GM23338 (cell line): ENCODE measurements at regions not wholly inside any gene's neighbourhood (a gene's known extent, or its start where the extent isn't known, plus 50 kb on each side); places are given as distances from the start of the nearest gene placed in this dataset.

Source experiments
- ATAC-seq: fragments of 200-7000 bp; cut with Tn5 transposase; 3 replicates; pipeline ENCODE4 v1.9.1; 2020
- DNase-seq: peaks from one replicate; pipeline ENCODE4 v3.0.0-alpha.2; 2015; ENCODE audit warnings: low spot score
- H2AFZ ChIP-seq: fragments of 200-600 bp; sonication (generic); 2 replicates; pipeline ENCODE4 v1.8.0; 2016; ENCODE audit warnings: antibody characterized with exemption, mild to moderate bottlenecking, moderate library complexity
- H3F3A ChIP-seq: fragments of 200-600 bp; sonication (generic); replicated peaks from 2 replicates; pipeline ENCODE4 v1.8.0; 2017; ENCODE audit warnings: antibody characterized with exemption, mixed run types, low read depth
- H3K27ac ChIP-seq: fragments of 200-600 bp; sonication (generic); 2 replicates; pipeline ENCODE4 v1.6.1; 2016; ENCODE audit warnings: low read depth
- H3K27me3 ChIP-seq: fragments of 200-600 bp; sonication (generic); 2 replicates; pipeline ENCODE4 v1.8.0; 2016; ENCODE audit warnings: mild to moderate bottlenecking, mixed run types, moderate library complexity; ENCODE audit not compliant: insufficient read depth
- H3K36me3 ChIP-seq: fragments of 200-600 bp; sonication (generic); 2 replicates; pipeline ENCODE4 v1.8.0; 2016; ENCODE audit warnings: mild to moderate bottlenecking; ENCODE audit not compliant: insufficient read depth
- H3K4me1 ChIP-seq: fragments of 200-600 bp; sonication (generic); 2 replicates; pipeline ENCODE4 v1.8.0; 2016; ENCODE audit warnings: mild to moderate bottlenecking, moderate library complexity; ENCODE audit not compliant: insufficient read depth
- H3K4me2 ChIP-seq: fragments of 200-600 bp; sonication (generic); 2 replicates; pipeline ENCODE4 v1.7.1; 2017; ENCODE audit warnings: mixed run types
- H3K4me3 ChIP-seq: fragments of 200-600 bp; sonication (generic); 2 replicates; pipeline ENCODE4 v1.6.1; 2016; ENCODE audit warnings: mixed run types
- H3K79me2 ChIP-seq: fragments of 200-600 bp; sonication (generic); replicated peaks from 2 replicates; pipeline ENCODE4 v1.8.0; 2017; ENCODE audit warnings: mild to moderate bottlenecking; ENCODE audit not compliant: insufficient read depth
- H3K9me2 ChIP-seq: fragments of 200-600 bp; sonication (generic); 2 replicates; pipeline ENCODE4 v1.8.0; 2017; ENCODE audit not compliant: insufficient read depth
- H4K20me1 ChIP-seq: fragments of 200-600 bp; sonication (generic); replicated peaks from 2 replicates; pipeline ENCODE4 v1.8.0; 2017; ENCODE audit warnings: mild to moderate bottlenecking; ENCODE audit not compliant: insufficient read depth
- H3K27ac Mint-ChIP-seq: 2 replicates; pipeline ENCODE4 v1.8.0; 2020; ENCODE audit warnings: inconsistent platforms, mild to moderate bottlenecking, moderate library complexity, mixed read lengths
- H3K27me3 Mint-ChIP-seq: 3 replicates; pipeline ENCODE4 v1.8.0; 2022; ENCODE audit warnings: low read depth, mild to moderate bottlenecking, moderate library complexity, mixed read lengths, inconsistent platforms; ENCODE audit not compliant: insufficient read depth, poor library complexity
- H3K36me3 Mint-ChIP-seq: 3 replicates; pipeline ENCODE4 v1.8.0; 2021; ENCODE audit warnings: low read depth, mild to moderate bottlenecking, inconsistent platforms, moderate library complexity, mixed read lengths
- H3K4me1 Mint-ChIP-seq: 3 replicates; pipeline ENCODE4 v1.8.0; 2020; ENCODE audit warnings: mild to moderate bottlenecking, inconsistent platforms, mixed read lengths
- H3K4me3 Mint-ChIP-seq: 3 replicates; pipeline ENCODE4 v1.8.0; 2021; ENCODE audit warnings: moderate library complexity, mild to moderate bottlenecking, inconsistent platforms, mixed read lengths
- H3K9me3 Mint-ChIP-seq: 3 replicates; pipeline ENCODE4 v1.8.0; 2020; ENCODE audit warnings: moderate library complexity, mild to moderate bottlenecking, inconsistent platforms, mixed read lengths
- CREB1 ChIP-seq: fragments of 250-450 bp; sonication (Bioruptor Pico); IDR thresholded peaks from 2 replicates; pipeline ENCODE4 v1.5.0; 2020; ENCODE audit warnings: low read depth, mild to moderate bottlenecking, moderate library complexity
- EZH2 ChIP-seq: fragments of 200-600 bp; sonication (generic); IDR thresholded peaks from one replicate; pipeline ENCODE4 v1.8.0; 2017; ENCODE audit warnings: antibody characterized with exemption, mild to moderate bottlenecking, low read depth; ENCODE audit not compliant: unreplicated experiment
- EZH2phosphoT487 ChIP-seq: fragments of 200-600 bp; sonication (generic); IDR thresholded peaks from one replicate; pipeline ENCODE4 v1.8.1; 2018; ENCODE audit warnings: antibody characterized with exemption; ENCODE audit not compliant: unreplicated experiment
- JUNB ChIP-seq: IDR thresholded peaks from one replicate; pipeline ENCODE4 v1.6.1; 2016; ENCODE audit warnings: antibody characterized with exemption; ENCODE audit not compliant: unreplicated experiment
- NANOG ChIP-seq: IDR thresholded peaks from 2 replicates; pipeline ENCODE4 v1.6.1; 2016; ENCODE audit warnings: antibody characterized with exemption, borderline replicate concordance
- STAT1 ChIP-seq: IDR thresholded peaks from one replicate; pipeline ENCODE4 v1.6.1; 2016; ENCODE audit warnings: antibody characterized with exemption; ENCODE audit not compliant: unreplicated experiment
- ZNF331 ChIP-seq: fragments of 250-450 bp; sonication (Bioruptor Pico); IDR thresholded peaks from 2 replicates; pipeline ENCODE4 v1.5.0; 2020; ENCODE audit warnings: low read depth, mild to moderate bottlenecking, moderate library complexity
- TF ChIP-seq, protein P1 (sequence below): IDR thresholded peaks from 2 replicates; pipeline ENCODE4 v1.6.1; 2016; ENCODE audit warnings: antibody characterized with exemption
- TF ChIP-seq, protein P2 (sequence below), 2 experiments: fragments of 200-600 bp in 1 of 2; sonication (generic) in 1 of 2; conservative IDR thresholded peaks; 2 replicates each; pipeline versions ENCODE4 v1.5.1 to v1.6.1; 2016 to 2017; ENCODE audit warnings: antibody characterized with exemption in 2 of 2, low read depth in 2 of 2, mild to moderate bottlenecking in 2 of 2, moderate library complexity in 1 of 2
- TF ChIP-seq, protein P3 (sequence below): fragments of 250-450 bp; sonication (Bioruptor Pico); IDR thresholded peaks from 2 replicates; pipeline ENCODE4 v1.5.0; 2020; ENCODE audit warnings: mild to moderate bottlenecking, moderate library complexity

DNA sequence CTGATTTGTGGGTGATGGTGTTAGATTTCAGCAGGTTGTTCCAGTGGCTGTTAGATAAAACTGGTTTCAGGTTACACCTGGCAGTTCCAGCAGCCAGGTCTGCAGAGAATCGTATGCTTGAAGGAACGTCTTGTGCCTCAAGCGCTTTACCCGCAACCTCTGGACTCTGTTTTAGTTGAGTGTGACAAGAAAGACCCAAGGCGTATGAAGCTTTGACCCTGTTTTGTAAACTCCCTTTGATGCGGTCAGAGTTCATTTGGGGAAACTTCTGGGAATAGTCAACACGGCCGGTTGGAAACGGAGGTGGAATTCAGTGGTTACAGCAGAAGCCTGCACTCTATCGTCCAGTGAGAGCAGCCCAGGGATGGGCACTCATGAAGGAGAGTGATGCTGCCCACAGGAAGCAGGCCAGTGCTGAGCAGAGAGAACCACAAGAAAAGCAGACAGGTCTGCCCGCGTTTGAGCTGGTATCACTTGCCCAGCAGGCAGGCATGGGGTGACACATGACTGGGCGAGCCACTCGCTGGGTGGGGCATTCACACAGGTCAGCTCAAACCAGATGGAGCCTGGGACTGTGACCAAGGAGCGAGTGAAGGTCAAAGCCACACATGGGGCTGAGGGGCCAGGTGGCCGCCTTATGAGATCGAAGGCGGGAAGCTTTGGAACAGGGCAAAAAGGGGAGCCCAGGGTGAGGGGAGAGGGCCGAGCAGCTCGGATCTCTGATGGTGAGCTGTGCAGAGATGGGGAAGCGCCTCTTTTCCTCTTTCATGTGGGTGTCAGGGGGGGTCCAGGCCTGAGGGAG lies 99.6 kb upstream of the MBOAT2 start (continued):
- TF ChIP-seq, protein P1, sequence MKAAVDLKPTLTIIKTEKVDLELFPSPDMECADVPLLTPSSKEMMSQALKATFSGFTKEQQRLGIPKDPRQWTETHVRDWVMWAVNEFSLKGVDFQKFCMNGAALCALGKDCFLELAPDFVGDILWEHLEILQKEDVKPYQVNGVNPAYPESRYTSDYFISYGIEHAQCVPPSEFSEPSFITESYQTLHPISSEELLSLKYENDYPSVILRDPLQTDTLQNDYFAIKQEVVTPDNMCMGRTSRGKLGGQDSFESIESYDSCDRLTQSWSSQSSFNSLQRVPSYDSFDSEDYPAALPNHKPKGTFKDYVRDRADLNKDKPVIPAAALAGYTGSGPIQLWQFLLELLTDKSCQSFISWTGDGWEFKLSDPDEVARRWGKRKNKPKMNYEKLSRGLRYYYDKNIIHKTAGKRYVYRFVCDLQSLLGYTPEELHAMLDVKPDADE = no peak
- no peak for TF ChIP-seq EZH2
- TF ChIP-seq, protein P2, sequence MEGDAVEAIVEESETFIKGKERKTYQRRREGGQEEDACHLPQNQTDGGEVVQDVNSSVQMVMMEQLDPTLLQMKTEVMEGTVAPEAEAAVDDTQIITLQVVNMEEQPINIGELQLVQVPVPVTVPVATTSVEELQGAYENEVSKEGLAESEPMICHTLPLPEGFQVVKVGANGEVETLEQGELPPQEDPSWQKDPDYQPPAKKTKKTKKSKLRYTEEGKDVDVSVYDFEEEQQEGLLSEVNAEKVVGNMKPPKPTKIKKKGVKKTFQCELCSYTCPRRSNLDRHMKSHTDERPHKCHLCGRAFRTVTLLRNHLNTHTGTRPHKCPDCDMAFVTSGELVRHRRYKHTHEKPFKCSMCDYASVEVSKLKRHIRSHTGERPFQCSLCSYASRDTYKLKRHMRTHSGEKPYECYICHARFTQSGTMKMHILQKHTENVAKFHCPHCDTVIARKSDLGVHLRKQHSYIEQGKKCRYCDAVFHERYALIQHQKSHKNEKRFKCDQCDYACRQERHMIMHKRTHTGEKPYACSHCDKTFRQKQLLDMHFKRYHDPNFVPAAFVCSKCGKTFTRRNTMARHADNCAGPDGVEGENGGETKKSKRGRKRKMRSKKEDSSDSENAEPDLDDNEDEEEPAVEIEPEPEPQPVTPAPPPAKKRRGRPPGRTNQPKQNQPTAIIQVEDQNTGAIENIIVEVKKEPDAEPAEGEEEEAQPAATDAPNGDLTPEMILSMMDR (conservative IDR thresholded peaks at IDR 0.05; ENCODE audit: low read depth in 2 of 2) = no peak
- TF ChIP-seq EZH2phosphoT487 = no peak

DNA sequence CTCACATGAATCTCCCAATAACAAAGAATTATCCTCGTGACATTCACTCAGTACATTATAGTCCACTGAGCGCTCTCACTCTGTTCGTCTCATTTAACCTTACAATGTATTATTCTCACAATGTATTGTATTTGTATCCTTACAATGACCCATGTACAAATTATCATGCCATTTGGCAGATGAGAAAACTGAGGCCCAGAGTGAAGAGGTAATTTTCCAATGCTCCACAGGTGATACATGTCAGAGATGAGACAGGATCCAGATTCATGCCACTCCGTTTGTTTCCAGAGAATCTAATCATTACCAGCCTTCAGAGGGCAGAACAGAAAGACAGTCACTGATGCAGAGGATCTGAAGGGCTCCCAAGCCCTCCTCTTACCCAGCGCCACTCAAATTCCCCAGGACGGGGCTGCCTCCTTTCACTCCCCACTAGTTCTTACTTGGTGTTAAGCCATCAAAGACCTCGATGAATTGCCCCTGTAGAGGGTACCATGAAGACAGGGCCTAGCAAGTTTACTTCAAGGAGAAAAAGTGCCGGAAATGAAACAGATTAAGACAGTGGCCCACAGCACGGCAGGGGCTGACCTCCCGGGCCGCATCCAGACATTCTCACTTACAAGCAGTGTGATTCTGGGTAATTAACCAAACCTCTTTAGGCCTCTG lies 98.4 kb upstream of the MBOAT2 start:
- Histone ChIP-seq H3F3A (no peaks in the 10 kb centered on the region), H3K4me1 (peaks cover 21% of the 10 kb centered on the region; the same call in 1 of the 2 replicates), H3K79me2 (no peaks in the 10 kb centered on the region), H3K4me3 (no peak overlapping the region), H3K4me2 (peak overlapping the region; percentile 61; the same call in 1 of the 2 replicates), H4K20me1 (no peaks in the 10 kb centered on the region), H3K27ac (no peak overlapping the region), H3K9me2 (no peaks in the 10 kb centered on the region), H2AFZ (no peak overlapping the region), H3K36me3 (no peaks in the 10 kb centered on the region), H3K27me3 (no peaks in the 10 kb centered on the region)
- Mint-ChIP-seq H3K27ac (no peak overlapping the region), H3K27me3 (peaks cover 23% of the 10 kb centered on the region), H3K9me3 (no peaks in the 10 kb centered on the region), H3K4me1 (peaks cover 45% of the 10 kb centered on the region), H3K4me3 (no peak overlapping the region), H3K36me3 (no peaks in the 10 kb centered on the region)
- ATAC-seq (no peak), DNase-seq (no peak)
- TF ChIP-seq STAT1 (no peak), JUNB (no peak), ZNF331 (CRISPR knock-in tag) (no peak), CREB1 (CRISPR knock-in tag) (no peak), NANOG (no peak)
- TF ChIP-seq, protein P3, sequence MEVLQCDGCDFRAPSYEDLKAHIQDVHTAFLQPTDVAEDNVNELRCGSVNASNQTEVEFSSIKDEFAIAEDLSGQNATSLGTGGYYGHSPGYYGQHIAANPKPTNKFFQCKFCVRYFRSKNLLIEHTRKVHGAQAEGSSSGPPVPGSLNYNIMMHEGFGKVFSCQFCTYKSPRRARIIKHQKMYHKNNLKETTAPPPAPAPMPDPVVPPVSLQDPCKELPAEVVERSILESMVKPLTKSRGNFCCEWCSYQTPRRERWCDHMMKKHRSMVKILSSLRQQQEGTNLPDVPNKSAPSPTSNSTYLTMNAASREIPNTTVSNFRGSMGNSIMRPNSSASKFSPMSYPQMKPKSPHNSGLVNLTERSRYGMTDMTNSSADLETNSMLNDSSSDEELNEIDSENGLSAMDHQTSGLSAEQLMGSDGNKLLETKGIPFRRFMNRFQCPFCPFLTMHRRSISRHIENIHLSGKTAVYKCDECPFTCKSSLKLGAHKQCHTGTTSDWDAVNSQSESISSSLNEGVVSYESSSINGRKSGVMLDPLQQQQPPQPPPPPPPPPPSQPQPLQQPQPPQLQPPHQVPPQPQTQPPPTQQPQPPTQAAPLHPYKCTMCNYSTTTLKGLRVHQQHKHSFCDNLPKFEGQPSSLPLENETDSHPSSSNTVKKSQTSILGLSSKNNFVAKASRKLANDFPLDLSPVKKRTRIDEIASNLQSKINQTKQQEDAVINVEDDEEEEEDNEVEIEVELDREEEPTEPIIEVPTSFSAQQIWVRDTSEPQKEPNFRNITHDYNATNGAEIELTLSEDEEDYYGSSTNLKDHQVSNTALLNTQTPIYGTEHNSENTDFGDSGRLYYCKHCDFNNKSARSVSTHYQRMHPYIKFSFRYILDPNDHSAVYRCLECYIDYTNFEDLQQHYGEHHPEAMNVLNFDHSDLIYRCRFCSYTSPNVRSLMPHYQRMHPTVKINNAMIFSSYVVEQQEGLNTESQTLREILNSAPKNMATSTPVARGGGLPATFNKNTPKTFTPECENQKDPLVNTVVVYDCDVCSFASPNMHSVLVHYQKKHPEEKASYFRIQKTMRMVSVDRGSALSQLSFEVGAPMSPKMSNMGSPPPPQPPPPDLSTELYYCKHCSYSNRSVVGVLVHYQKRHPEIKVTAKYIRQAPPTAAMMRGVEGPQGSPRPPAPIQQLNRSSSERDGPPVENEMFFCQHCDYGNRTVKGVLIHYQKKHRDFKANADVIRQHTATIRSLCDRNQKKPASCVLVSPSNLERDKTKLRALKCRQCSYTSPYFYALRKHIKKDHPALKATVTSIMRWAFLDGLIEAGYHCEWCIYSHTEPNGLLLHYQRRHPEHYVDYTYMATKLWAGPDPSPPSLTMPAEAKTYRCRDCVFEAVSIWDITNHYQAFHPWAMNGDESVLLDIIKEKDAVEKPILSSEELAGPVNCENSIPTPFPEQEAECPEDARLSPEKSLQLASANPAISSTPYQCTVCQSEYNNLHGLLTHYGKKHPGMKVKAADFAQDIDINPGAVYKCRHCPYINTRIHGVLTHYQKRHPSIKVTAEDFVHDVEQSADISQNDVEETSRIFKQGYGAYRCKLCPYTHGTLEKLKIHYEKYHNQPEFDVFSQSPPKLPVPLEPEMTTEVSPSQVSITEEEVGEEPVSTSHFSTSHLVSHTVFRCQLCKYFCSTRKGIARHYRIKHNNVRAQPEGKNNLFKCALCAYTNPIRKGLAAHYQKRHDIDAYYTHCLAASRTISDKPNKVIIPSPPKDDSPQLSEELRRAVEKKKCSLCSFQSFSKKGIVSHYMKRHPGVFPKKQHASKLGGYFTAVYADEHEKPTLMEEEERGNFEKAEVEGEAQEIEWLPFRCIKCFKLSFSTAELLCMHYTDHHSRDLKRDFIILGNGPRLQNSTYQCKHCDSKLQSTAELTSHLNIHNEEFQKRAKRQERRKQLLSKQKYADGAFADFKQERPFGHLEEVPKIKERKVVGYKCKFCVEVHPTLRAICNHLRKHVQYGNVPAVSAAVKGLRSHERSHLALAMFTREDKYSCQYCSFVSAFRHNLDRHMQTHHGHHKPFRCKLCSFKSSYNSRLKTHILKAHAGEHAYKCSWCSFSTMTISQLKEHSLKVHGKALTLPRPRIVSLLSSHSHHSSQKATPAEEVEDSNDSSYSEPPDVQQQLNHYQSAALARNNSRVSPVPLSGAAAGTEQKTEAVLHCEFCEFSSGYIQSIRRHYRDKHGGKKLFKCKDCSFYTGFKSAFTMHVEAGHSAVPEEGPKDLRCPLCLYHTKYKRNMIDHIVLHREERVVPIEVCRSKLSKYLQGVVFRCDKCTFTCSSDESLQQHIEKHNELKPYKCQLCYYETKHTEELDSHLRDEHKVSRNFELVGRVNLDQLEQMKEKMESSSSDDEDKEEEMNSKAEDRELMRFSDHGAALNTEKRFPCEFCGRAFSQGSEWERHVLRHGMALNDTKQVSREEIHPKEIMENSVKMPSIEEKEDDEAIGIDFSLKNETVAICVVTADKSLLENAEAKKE (CRISPR knock-in tag) = no peak
- TF ChIP-seq, protein P1 = no peak
- TF ChIP-seq, protein P2 (conservative IDR thresholded peaks at IDR 0.05; ENCODE audit: low read depth in 2 of 2) = no peak
